Omental fat pad (tissue), 3 donors: ENCODE measurements at regions not wholly inside any gene's neighbourhood (a gene's known extent, or its start where the extent isn't known, plus 50 kb on each side); places are given as distances from the start of the nearest gene placed in this dataset.

Experiments used
- ATAC-seq: fragments of 150-250 bp; one replicate; pipeline ENCODE4 v1.9.1; 2016; ENCODE audit warnings: mild to moderate bottlenecking, moderate library complexity; ENCODE audit not compliant: low FRiP score
- DNase-seq: peaks from one replicate; pipeline ENCODE4 v3.0.0-alpha.2; 2019; ENCODE audit warnings: low spot score
- TF ChIP-seq, protein P1 (sequence below), 3 donors: fragments of 450-650 bp; IDR thresholded peaks; one replicate each; pipeline ENCODE4 v1.5.1; 2016 to 2017; ENCODE audit warnings: antibody characterized with exemption in 3 of 3, mild to moderate bottlenecking in 3 of 3, moderate library complexity in 2 of 3

DNA sequence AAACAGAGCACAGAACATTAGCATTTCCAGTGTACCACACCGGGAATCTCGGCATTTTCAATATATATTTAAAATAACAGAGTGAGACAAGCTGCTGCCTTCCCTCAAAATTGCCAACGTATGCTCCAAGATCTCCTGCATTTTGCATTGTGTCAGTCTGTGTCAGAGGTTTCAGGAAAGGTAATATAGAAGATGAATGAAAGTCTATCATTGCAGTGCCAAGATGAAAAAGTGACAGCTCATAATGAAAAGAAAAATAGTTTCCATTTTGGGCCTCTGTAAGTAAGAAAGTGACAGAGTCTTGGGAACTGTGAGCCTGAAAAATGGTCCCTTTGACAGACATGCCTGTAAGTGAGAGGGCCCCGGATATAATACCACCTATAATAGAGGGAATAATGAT is 297.8 kb upstream of the PIK3C3 start:
- no peak for DNase-seq
- TF ChIP-seq, protein P1, sequence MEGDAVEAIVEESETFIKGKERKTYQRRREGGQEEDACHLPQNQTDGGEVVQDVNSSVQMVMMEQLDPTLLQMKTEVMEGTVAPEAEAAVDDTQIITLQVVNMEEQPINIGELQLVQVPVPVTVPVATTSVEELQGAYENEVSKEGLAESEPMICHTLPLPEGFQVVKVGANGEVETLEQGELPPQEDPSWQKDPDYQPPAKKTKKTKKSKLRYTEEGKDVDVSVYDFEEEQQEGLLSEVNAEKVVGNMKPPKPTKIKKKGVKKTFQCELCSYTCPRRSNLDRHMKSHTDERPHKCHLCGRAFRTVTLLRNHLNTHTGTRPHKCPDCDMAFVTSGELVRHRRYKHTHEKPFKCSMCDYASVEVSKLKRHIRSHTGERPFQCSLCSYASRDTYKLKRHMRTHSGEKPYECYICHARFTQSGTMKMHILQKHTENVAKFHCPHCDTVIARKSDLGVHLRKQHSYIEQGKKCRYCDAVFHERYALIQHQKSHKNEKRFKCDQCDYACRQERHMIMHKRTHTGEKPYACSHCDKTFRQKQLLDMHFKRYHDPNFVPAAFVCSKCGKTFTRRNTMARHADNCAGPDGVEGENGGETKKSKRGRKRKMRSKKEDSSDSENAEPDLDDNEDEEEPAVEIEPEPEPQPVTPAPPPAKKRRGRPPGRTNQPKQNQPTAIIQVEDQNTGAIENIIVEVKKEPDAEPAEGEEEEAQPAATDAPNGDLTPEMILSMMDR (IDR thresholded peaks at IDR 0.05), result no peak
- ATAC-seq, result no peak

DNA sequence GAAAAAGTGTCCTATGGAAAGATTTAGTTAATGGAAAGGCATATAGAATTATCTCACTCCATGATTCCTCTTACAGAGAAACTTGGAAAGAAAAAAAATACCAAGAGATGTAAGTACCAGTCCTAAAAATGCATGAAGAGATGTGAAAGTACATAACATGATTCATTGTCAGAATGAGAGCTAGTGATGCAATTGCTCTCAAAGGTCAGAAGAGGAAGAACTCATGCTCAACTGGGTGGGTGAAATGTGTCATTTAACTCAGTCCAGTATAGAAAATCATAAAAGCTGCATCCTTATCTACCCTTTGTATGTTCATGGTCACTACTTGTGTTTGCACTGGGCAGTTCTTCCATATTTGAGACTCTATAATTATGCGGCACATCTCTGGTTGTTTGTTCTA is 300.0 kb upstream of the PIK3C3 start:
- DNase-seq, result no peak
- TF ChIP-seq, protein P1 (IDR thresholded peaks at IDR 0.05), result no peak
- ATAC-seq, result no peak

DNA sequence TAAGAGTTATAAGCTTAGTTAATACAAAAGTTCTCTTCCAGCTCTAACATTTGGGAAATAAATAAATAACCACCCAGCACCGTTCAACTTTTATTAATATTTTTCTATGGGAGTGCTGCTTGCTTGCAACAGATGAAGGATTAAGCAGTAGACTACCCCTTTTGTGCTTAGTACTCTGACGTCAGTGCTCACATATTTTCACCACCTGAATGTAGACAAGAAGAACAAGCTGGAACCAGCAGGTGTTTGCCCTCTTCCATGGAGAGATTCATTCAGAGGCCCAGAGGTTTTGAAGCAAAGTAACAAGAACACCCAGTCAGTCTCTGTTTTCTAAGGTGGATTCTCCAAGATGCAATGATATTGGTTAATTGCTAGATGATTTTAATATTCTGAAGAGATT is 307.1 kb upstream of the PIK3C3 start:
- ATAC-seq, result no peak
- TF ChIP-seq, protein P1 (IDR thresholded peaks at IDR 0.05), result no peak
- DNase-seq, result no peak

DNA sequence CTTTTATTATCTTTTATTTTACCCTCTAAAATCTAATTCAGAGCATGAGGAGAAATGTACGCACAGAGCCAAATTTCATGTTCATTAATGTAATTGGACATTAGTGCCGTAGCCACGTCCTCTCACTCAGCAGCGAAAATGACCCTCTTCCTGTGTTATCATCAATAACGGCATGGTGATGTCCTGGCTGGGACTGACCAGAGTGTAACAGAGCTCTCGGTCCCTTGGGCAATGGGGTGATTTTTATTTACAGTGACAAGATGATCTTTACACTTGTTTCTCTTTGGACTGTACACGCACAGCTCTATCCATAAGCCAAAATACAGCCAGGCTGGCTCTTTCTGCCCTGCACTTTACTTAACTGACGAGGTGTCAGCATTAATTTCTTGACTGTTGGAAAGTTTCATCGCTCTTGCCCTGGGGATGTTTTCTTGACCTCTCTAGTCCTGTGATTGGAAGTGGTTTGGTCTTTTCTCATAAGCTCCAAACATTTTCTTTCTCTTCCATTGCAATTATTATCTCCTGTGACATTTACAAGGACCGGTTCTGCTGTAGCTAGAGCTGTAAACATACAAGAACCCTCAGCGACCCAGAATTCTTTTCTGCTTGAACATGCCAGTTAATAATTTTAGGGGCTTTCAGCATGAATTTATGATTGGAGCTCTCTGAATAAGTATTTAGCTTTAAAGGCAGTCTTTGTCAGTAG is 308.0 kb upstream of the PIK3C3 start:
- TF ChIP-seq, protein P1 (IDR thresholded peaks at IDR 0.05), result no peak
- ATAC-seq, result no peak

DNA sequence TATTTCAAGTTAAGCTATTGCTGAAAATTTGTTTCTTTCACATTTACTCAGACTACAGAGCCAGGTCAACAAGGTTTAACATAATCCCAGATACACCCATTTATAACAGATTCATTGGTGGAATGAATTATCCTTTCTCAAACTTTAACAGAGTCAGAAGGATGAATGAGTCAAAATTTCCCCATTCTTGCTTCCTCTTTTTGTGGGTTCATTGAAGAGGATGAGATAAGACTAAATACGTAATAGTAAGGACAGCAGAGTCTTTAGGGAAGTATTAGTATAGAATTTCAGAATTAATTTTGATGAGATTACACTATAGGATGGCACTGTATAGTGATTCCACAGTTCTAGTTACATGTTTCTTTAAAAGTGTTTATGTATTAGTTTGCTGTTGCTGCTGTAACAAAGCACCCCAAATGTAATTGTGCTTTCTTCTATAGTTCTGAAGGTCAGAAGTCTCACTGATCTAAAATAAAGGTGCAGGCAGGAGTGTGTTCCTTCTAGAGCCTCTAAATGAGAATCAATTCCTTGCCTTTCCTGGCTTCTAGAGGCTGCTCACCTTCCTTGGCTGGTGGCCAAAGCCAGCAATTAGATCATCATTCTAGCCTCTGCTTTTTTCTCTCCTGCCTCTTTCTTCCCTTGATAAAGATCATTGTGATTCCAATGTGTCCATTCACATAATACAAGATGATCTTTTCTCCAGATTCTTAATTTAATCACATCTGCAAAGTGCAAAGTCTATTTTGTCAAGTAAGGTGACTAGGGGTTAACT is 309.3 kb upstream of the PIK3C3 start:
- TF ChIP-seq, protein P1 (IDR thresholded peaks at IDR 0.05), result no peak
- no peak for ATAC-seq
- no peak for DNase-seq

More for the DNA sequence above, 308.0 kb upstream of the PIK3C3 start:
- DNase-seq, result no peak

DNA sequence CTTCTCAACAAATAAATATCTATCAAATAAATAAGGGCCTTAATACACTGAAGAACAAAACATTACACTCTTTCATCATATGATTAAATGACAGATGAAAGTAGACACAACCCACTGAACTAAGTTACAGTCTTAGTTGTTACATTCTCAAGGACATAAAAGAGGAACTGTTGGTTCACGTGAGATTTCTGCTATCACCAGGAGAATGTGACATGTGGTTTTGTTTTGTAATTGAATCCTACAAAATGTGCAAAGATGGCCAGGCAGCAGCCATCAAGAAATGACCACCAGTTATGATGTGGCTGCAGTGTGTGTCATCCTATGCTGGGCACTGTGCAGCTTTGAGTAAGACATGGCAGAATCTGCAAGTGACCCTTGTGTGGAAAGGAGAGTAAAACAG is 310.6 kb upstream of the PIK3C3 start:
- TF ChIP-seq, protein P1 (IDR thresholded peaks at IDR 0.05), result no peak
- ATAC-seq (no peak), DNase-seq (no peak)

DNA sequence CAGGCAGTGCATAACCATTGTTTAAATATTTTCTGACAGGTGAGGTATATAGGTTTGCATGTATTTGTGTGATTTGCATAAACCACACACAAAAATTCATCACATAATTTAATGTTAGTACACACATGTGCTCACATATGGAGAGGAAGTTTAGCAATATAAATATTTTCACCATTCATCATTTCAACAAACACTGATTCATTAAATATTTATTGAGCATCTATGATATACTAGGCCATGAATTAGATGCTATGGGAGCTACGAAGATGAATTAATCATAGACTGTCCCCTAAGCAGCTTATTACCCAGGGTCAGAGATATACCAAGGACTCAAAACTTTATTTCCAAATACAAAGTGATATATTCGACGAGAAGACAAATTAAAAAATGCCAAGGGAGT is 311.6 kb upstream of the PIK3C3 start:
- ATAC-seq, result no peak
- DNase-seq, result no peak
- TF ChIP-seq, protein P1 (IDR thresholded peaks at IDR 0.05), result no peak
